Right lobe of liver (tissue), 6 donors: ENCODE measurements at regions not wholly inside any gene's neighbourhood (a gene's known extent, or its start where the extent isn't known, plus 50 kb on each side); places are given as distances from the start of the nearest gene placed in this dataset.
A peak's percentile ranks its signal among the peaks of the same experiment; 100 is the strongest.

Experiments used
- ATAC-seq, 4 donors: fragments of 200-7000 bp; cut with Tn5 transposase; one replicate each; pipeline ENCODE4 v1.9.1; 2020; ENCODE audit warnings: mild to moderate bottlenecking in 4 of 4, moderate library complexity in 4 of 4
- DNase-seq, 3 donors: peaks; one replicate each; pipeline ENCODE4 v3.0.0-alpha.2; 2020
- H3K27ac ChIP-seq, 3 donors: fragments of 200-600 bp; one replicate each; pipeline ENCODE4 v1.8.0; 2022
- H3K27me3 ChIP-seq, 2 donors: fragments of 200-600 bp; one replicate each; pipeline ENCODE4 v1.8.0; 2022
- H3K36me3 ChIP-seq, 4 donors: fragments of 200-600 bp; sonication (generic) in 1 of 4; one replicate each; pipeline versions ENCODE4 v1.5.1 to v1.8.0; 2017 to 2022; ENCODE audit warnings: control low read depth in 1 of 4
- H3K4me1 ChIP-seq, 4 donors: fragments of 200-600 bp; sonication (generic) in 1 of 4; one replicate each; pipeline versions ENCODE4 v1.5.1 to v1.8.0; 2017 to 2022; ENCODE audit warnings: control low read depth in 1 of 4
- H3K4me3 ChIP-seq, 3 donors: fragments of 200-600 bp; one replicate each; pipeline ENCODE4 v1.8.0; 2022
- H3K9me3 ChIP-seq, 4 donors: fragments of 200-600 bp; sonication (generic) in 1 of 4; one replicate each; pipeline versions ENCODE4 v1.5.1 to v1.8.0; 2017 to 2022; ENCODE audit warnings: control low read depth in 1 of 4
- POLR2A ChIP-seq: fragments of 450-650 bp; IDR thresholded peaks from one replicate; pipeline ENCODE4 v1.6.1; 2017; ENCODE audit warnings: antibody characterized with exemption, mild to moderate bottlenecking
- WGBS: methylation state at CpG from one replicate; pipeline ENCODE4 v1.1.6; 2018; ENCODE audit warnings: low coverage, low lambda C conversion rate; ENCODE audit not compliant: insufficient coverage; ENCODE audit errors: missing lambda C conversion rate; 5-methylcytosine and 5-hydroxymethylcytosine counted together
- intact Hi-C, 2 donors: fragments of 100-400 bp; cut with DNase I; formaldehyde crosslinking; loops; one replicate each; pipeline versions ENCODE4 v1.11.2 to v1.14.1; 2022
- TF ChIP-seq, protein P1 (sequence below), 4 donors: fragments of 200-600 bp in 3 of 4; fragments of 450-650 bp in 1 of 4; IDR thresholded peaks; one replicate each; pipeline versions ENCODE4 v1.5.1 to v1.8.0; 2016 to 2022; ENCODE audit warnings: antibody characterized with exemption in 4 of 4, mild to moderate bottlenecking in 2 of 4
- donor health status: DM: no; HTN: yes; CAD: no.
- donor health status: DM: no; HTN: no; CAD: no.
- donor health status: DM: no; HTN: no; CAD: no.
- donor health status: DM: no; HTN: yes; CAD: no.
- donor health status: DM: no; HTN: yes; CAD: no.

DNA sequence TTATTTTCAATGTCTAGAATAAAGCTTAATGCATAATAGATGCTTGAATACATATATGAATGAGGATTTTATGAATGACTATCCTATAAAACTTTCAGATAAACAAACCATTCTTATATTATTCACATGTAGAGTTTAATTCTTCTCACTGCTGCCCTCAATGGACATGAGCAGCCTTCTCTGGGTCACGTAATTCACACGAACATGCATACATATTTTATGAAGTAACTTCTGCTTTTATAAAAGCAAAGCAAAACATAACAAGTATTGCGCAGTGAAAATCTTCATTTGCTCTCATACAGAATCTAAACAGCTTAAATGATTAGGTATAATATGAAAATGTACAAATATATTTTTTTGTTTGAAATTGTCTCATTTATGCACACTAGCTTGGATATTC lies 116.7 kb downstream of the TMA16 start:
- 29% methylated on average over 3 of the region's 3 CpGs for WGBS

DNA sequence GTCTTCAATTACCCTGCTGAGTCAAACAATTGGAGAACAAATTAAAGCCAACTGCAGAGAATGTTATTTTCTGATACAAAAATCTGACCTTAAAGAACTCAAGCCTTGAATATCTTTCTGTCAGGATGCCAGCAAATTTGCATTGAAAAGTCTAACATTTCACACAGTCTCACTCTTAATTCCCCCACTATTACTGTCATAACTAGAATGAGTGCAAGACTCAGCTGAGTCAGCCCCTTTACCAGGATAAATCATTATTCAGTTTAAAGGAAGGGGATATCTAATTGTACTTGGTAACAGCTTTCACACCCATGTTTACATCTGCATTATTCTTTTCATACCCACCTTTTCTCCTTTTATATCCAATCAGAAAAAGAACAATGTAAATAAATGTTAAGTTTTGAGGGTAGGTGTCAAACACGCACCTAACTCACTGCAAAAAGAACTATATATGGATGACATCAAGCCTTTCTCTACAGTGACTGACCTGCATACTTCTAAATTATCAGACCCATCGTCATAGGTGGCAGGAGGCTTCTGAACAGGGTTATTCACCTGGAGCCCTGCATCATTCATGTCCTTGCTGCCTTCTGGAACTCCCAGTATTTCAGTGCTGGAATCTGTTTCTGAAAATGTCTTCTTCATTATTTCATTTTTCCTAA lies 117.4 kb downstream of the TMA16 start:
- H3K4me1 ChIP-seq, result no peaks in the 10 kb centered on the region
- no peaks in the 10 kb centered on the region for H3K9me3 ChIP-seq
- TF ChIP-seq POLR2A, result no peak
- TF ChIP-seq, protein P1, sequence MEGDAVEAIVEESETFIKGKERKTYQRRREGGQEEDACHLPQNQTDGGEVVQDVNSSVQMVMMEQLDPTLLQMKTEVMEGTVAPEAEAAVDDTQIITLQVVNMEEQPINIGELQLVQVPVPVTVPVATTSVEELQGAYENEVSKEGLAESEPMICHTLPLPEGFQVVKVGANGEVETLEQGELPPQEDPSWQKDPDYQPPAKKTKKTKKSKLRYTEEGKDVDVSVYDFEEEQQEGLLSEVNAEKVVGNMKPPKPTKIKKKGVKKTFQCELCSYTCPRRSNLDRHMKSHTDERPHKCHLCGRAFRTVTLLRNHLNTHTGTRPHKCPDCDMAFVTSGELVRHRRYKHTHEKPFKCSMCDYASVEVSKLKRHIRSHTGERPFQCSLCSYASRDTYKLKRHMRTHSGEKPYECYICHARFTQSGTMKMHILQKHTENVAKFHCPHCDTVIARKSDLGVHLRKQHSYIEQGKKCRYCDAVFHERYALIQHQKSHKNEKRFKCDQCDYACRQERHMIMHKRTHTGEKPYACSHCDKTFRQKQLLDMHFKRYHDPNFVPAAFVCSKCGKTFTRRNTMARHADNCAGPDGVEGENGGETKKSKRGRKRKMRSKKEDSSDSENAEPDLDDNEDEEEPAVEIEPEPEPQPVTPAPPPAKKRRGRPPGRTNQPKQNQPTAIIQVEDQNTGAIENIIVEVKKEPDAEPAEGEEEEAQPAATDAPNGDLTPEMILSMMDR (IDR thresholded peaks at IDR 0.05), result no peak
- no peaks in the 10 kb centered on the region for H3K36me3 ChIP-seq
- peak overlapping the region in 2 of 3 donors; percentile 9 to 34 for H3K27ac ChIP-seq
- WGBS, result 60% methylated on average over 2 of the region's 2 CpGs
- no peaks in the 10 kb centered on the region for H3K27me3 ChIP-seq
- intact Hi-C loops, result no loop called here
- ATAC-seq (no peak), DNase-seq (no peak)
- peak overlapping the region in 2 of 3 donors; percentile 1 to 37 for H3K4me3 ChIP-seq

More for the DNA sequence above, 116.7 kb downstream of the TMA16 start:
- intact Hi-C loops, result no loop called here
- TF ChIP-seq POLR2A, result peak; percentile 9
- TF ChIP-seq, protein P1 (IDR thresholded peaks at IDR 0.05), result no peak
- no peaks in the 10 kb centered on the region for H3K27me3 ChIP-seq
- H3K9me3 ChIP-seq, result no peaks in the 10 kb centered on the region
- H3K4me3 ChIP-seq, result peak overlapping the region in 2 of 3 donors; percentile 1 to 21
- H3K27ac ChIP-seq, result no peak overlapping the region
- DNase-seq, result no peak
- peak in 2 of 4 donors; percentile 39 to 54 for ATAC-seq
- no peaks in the 10 kb centered on the region for H3K4me1 ChIP-seq
- H3K36me3 ChIP-seq, result no peaks in the 10 kb centered on the region

DNA sequence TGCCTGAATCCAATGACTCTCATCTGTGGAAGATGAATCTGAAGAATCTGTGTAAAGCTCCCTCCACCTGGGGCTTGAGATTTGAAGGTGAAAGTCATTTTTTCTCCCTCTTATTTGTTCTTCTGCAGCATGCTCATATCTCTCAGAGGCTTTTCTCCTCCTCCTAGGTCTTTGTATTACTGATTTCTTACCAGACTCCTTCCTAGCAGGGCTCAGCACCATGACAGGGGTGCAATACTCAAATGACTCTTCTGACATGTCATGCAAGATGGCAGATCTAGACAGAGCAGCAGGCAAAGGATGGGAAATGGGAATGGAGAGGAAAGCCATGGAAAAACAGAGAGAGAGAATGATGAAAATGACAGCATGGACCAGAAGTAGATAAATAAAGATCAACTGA lies 118.3 kb downstream of the TMA16 start:
- TF ChIP-seq POLR2A, result no peak
- TF ChIP-seq, protein P1 (IDR thresholded peaks at IDR 0.05), result no peak
- peak in 1 of 4 donors; percentile 30 for ATAC-seq
- intact Hi-C loops, result no loop called here
- Histone ChIP-seq H3K9me3 (no peaks in the 10 kb centered on the region), H3K27me3 (no peaks in the 10 kb centered on the region), H3K27ac (peak overlapping the region in 2 of 3 donors; percentile 9 to 34), H3K36me3 (no peaks in the 10 kb centered on the region), H3K4me3 (peak overlapping the region; percentile 1 to 37 (median 16)), H3K4me1 (no peaks in the 10 kb centered on the region)
- no peak for DNase-seq

DNA sequence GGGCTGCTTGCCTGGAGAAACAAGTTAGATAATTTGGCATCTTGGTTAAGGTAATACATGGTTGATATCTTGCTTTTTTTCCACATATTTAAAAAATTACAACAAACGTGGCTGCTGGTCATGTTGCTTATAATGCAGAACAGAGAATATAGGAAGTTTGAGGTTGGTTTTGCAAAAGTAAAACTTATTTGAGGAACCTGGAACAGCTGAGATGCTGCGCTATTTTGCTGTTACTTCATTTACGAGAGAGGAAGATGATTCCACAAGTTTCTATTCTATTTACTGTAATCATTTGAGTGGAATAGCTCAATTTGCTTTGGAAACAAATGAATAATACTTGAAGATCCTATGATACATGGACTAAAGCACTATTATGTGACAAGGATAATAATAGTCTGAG lies 118.9 kb downstream of the TMA16 start:
- Histone ChIP-seq H3K27ac (peak overlapping the region in 1 of 3 donors; percentile 34), H3K4me1 (no peaks in the 10 kb centered on the region), H3K36me3 (no peaks in the 10 kb centered on the region), H3K27me3 (no peaks in the 10 kb centered on the region), H3K9me3 (no peaks in the 10 kb centered on the region), H3K4me3 (peak overlapping the region in 2 of 3 donors; percentile 16 to 37)
- DNase-seq (no peak), ATAC-seq (peak in 2 of 4 donors; percentile 41 to 47)
- TF ChIP-seq, protein P1 (IDR thresholded peaks at IDR 0.05), result no peak
- no peak for TF ChIP-seq POLR2A
- 43% methylated on average over 3 of the region's 3 CpGs for WGBS
- intact Hi-C loops, result no loop called here
